HG03520 (cell line): ENCODE measurements at regions not wholly inside any gene's neighbourhood (a gene's known extent, or its start where the extent isn't known, plus 50 kb on each side); places are given as distances from the start of the nearest gene placed in this dataset.
"Not testable (repeated sequence)": the region's sequence is repeated elsewhere in the genome, so short reads cannot be mapped to it uniquely, and the experiment has no call there.

Experiments used
- ATAC-seq: cut with Tn5 transposase; IDR thresholded peaks from one replicate; pipeline ENCODE4 v1.9.1; 2021; ENCODE audit warnings: mild to moderate bottlenecking, moderate library complexity; ENCODE audit not compliant: unreplicated experiment

GRCh38 chr4:62490635-62491034 lies 1290.5 kb downstream of the ADGRL3 start:
- no peak for ATAC-seq

- no peak for ATAC-seq
These were observed 1286.9 kb downstream of the ADGRL3 start for GRCh38 chr4:62487016-62487415.

DNA sequence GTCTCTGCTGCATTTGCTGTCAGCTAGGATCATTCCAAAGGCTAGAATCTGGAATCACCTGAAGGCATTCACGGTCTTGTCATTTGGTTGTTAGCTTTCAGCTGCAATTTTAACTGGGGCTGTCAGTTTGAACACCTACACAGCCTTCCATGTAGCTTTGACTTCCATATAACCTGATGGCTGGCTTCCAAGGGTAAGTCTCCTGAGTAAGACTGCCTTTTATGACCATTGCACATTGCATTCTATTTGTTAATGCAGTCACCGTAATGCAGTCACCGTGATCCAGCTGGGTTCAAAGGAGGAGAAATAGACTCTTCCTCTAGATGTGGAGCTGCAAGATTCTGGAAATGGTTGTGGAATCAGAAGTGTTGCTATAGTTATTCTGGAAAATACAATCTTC lies 1284.2 kb downstream of the ADGRL3 start:
- no peak for ATAC-seq

- no peak for ATAC-seq
These were observed 1282.2 kb downstream of the ADGRL3 start for GRCh38 chr4:62482355-62482754.

DNA sequence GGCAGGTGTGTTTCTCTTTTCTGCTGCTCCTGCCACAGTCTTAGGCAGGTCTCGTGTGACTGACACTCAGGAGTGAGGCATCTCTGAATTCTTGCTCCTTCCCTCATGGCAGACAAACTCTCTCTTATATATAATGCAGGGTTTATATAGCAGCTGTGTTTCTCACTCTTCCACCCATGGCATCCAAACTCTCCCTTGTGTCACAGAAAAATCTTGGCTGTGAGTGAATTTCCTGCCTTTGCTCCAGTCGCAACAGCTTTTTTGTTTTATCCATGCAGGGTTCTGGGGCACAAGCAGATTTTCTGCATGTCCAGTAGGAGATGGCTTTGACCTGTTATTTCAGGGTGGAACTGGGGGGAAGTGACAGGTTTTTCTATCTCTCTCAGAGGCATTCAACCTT lies 1275.5 kb downstream of the ADGRL3 start:
- no peak for ATAC-seq

DNA sequence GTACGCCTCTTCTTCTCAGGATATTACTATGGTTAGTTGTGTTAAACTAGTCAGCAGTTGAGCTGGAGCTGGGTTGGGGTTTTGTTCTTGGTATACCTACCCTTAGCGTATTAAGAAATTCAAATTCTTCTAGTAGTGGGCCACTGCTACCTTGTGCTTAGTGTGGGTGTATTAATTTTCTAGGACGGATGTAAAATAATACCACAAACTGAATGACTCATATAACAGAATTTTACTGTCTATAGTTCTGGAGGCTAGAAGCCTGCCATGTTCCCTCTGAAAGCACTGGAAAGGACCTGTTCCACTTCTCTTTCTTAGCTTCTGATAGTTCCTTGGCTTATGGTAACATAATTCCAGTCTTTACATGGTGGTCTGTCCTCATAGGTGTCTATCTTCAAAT lies 1274.7 kb downstream of the ADGRL3 start:
- ATAC-seq = no peak

GRCh38 chr4:62471021-62471420 lies 1270.9 kb downstream of the ADGRL3 start:
- no peak for ATAC-seq

- no peak for ATAC-seq
These were observed 1270.4 kb downstream of the ADGRL3 start for GRCh38 chr4:62470421-62470983.

GRCh38 chr4:62470020-62470419 lies 1269.9 kb downstream of the ADGRL3 start:
- ATAC-seq = no peak

GRCh38 chr4:62461961-62462360 lies 1261.8 kb downstream of the ADGRL3 start:
- no peak for ATAC-seq

DNA sequence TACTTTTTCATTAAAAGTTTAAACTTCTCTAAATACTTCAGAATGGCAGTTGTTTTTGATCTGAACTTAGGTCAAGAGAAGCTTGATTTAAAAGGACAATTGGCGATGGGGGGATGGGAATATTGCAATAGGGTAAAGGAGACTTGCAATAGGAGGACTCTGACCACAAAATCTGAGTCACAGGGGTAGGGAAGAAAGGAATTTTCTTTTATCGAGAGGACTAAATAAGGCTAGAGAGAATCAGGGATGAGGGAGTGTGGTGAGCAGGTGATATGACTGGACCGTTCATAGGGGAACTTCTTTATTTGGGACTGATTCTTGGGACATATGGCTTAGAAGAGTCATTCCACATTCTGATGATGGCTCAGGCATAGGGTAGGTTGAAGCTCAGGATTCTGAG lies 1260.2 kb downstream of the ADGRL3 start:
- no peak for ATAC-seq

- no peak for ATAC-seq
These were observed 1257.2 kb downstream of the ADGRL3 start for GRCh38 chr4:62457356-62457755.

DNA sequence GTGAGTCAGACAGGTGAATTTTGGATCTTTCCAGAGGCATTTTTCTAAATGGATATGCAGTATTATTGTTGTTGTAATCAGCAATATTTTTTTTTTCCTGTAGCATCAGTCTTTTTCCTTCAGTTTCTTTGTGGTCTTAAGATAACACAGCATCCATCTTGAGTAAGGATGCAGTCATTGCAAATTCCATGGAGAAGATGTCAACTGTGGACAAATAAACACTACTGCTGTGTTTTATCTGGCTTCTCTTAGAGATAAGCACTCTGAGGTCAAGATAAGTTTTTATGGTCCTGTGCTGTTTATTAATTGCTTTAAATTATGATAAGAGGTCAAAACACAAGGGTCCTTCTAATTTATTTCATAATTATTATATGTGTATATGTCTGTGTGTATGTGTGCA lies 1255.7 kb downstream of the ADGRL3 start:
- ATAC-seq = no peak

DNA sequence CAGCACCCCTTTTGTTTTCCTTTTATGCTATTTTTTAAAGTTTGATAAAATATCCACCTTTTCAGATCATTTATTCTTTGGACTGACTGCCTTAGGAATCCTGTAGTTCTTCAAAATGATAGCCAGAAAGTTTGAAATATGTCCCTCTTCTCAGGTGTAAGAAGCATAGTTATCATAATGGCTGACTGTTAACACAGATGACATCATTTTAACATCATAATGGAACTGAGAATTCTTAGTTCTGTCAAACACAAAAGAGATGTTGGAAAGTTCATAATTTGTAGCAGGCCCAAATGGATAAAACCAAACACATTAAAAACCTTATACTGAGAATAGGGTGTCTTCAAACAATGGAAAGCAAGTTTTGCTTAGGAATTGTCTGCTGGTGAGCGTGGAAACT lies 1254.4 kb downstream of the ADGRL3 start:
- no peak for ATAC-seq

DNA sequence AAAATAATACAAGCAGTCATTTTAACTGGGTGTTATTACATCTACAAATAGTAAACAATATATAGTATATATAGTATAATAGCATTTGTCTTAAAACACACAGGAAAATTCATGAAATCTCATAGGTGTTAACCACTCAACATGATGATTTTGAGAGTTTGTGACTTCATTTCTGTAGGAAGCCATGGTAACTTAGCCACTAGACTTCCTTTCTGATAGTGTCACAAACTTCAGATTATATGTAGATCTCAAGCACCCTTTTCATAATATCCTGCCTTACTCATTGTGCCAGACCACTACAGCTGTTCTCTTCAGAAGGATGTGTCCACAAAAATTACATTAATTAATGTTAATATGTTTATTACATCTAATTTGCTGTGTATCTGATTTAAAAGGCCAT lies 1250.6 kb downstream of the ADGRL3 start:
- no peak for ATAC-seq

DNA sequence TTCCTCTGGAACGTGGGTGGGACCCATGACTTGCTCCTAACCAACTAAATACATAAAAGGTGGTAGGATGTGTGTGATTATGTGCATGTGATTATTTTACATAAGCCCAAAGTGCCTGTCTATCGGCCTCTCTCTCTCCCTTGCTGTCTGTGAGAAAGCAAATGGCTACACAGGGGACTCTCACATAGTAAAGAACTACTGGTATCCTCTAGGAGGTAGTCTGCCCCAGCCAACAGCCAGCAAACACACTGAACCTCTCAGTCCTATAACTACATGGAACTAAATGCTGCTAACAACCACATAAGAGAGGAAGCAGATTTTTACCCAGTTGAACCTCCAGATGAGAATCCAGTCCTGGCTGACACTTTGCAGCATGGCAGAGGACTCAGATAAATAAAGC lies 1249.4 kb downstream of the ADGRL3 start:
- ATAC-seq = no peak

DNA sequence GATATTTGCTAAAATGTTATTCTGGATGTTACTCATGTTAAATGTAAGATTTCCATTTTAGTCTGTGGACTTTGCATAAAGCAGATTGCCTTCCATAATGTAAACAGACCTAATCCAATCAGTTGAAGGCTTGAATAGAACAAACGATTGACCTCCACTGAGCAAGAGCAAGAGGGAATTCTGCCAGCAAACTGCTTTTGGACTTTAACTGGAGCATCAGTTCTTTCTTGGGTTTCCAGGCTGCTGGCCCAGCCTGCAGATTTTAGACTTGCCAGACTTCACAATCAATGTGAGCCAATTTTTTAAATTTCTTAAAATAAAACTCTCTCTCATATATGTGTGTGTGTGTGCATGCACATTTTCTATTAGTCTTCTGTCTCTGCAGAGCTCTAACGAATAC lies 1248.8 kb downstream of the ADGRL3 start:
- no peak for ATAC-seq

- no peak for ATAC-seq
These were observed 1238.9 kb downstream of the ADGRL3 start for GRCh38 chr4:62439051-62439450.

GRCh38 chr4:62434921-62435320 lies 1234.8 kb downstream of the ADGRL3 start:
- ATAC-seq = no peak

- ATAC-seq = not testable (repeated sequence)
These were observed 1231.5 kb downstream of the ADGRL3 start for GRCh38 chr4:62431513-62432231.

GRCh38 chr4:62429297-62429696 lies 1229.2 kb downstream of the ADGRL3 start:
- no peak for ATAC-seq

GRCh38 chr4:62415256-62415655 lies 1215.1 kb downstream of the ADGRL3 start:
- no peak for ATAC-seq

DNA sequence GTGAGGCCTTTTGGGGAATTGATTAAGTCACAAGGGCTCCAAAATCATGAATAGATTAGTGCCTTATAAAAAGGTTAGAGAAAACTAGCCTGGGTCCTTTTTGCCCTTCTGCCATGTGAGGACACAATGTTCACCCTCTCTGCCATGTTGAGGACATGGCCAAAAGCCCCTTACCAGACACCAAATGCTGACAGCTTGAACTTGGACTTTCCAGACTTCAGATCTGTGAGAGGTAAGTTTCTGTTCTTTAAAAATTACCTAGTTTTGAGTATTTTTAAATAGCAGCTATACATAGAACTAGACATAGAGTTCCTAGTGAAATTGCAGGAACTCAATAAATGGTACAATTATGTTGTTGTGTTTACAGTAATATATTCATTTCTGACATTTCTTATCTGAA lies 1214.4 kb downstream of the ADGRL3 start:
- ATAC-seq = no peak
